NB4 (cell line): ENCODE measurements at regions not wholly inside any gene's neighbourhood (a gene's known extent, or its start where the extent isn't known, plus 50 kb on each side); places are given as distances from the start of the nearest gene placed in this dataset.

Experiments used
- DNase-seq: peaks from one replicate; pipeline ENCODE4 v3.0.0; 2010; ENCODE audit warnings: low read depth
- H3K4me3 ChIP-seq: one replicate; pipeline ENCODE4 v1.5.1; 2011; ENCODE audit warnings: mild to moderate bottlenecking, low read depth, low read length, moderate library complexity
- MYC ChIP-seq: IDR thresholded peaks from 2 replicates; pipeline ENCODE4 v1.6.1; 2011; ENCODE audit warnings: low read depth, low read length
- POLR2A ChIP-seq: IDR thresholded peaks from 2 replicates; pipeline ENCODE4 v1.6.1; 2011; ENCODE audit warnings: mild to moderate bottlenecking; ENCODE audit not compliant: insufficient read length; ENCODE audit errors: extremely low read depth
- TF ChIP-seq, protein P1 (sequence below): IDR thresholded peaks from 2 replicates; pipeline ENCODE4 v1.6.1; 2011; ENCODE audit warnings: low read depth, low read length
- TF ChIP-seq, protein P2 (sequence below): IDR thresholded peaks from one replicate; pipeline ENCODE4 v1.5.1; 2012; ENCODE audit warnings: low read depth, low read length

DNA sequence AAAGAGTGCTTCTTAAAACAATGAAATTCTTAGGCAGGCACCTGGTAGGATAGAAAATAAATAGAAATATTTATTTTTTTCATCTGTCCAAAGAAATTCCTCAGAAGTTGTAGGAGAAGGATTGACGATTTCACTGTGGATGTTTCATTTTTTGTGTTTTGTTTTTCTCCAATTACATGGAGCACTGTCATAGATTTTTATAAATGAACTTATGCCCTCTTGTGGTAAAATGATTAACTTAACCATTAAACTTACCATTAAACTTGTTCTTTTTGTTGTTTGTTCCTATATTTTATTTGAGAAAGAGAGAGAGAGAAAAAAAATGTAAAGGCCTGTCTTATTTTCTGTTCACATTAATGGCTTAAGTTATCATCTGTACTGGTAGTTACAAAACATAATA is 339.2 kb downstream of the PRR16 start:
- DNase-seq, result peak; percentile 2
- no peak for TF ChIP-seq POLR2A
- TF ChIP-seq MYC, result no peak
- TF ChIP-seq, protein P1, sequence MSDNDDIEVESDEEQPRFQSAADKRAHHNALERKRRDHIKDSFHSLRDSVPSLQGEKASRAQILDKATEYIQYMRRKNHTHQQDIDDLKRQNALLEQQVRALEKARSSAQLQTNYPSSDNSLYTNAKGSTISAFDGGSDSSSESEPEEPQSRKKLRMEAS, result no peak
- TF ChIP-seq, protein P2, sequence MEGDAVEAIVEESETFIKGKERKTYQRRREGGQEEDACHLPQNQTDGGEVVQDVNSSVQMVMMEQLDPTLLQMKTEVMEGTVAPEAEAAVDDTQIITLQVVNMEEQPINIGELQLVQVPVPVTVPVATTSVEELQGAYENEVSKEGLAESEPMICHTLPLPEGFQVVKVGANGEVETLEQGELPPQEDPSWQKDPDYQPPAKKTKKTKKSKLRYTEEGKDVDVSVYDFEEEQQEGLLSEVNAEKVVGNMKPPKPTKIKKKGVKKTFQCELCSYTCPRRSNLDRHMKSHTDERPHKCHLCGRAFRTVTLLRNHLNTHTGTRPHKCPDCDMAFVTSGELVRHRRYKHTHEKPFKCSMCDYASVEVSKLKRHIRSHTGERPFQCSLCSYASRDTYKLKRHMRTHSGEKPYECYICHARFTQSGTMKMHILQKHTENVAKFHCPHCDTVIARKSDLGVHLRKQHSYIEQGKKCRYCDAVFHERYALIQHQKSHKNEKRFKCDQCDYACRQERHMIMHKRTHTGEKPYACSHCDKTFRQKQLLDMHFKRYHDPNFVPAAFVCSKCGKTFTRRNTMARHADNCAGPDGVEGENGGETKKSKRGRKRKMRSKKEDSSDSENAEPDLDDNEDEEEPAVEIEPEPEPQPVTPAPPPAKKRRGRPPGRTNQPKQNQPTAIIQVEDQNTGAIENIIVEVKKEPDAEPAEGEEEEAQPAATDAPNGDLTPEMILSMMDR, result no peak
- H3K4me3 ChIP-seq, result no peak overlapping the region

DNA sequence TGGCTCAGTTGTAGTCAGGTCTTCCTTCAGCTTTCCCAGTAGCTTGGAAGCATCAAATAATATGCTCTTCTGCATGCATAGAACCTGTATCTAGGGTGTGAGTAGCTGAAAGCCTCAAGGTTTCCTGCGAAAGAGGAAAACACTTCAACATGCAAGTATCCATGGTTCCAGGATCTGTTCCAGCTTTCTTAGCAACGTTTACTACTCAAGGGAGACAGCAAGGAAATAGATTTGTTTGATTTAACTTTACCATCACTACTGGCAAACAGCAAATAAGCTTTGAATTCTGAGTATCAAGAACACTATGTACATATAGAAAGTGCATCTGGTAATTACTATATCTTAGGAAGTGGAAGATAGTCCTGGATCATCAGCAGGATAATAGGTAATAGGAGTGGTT is 341.0 kb downstream of the PRR16 start:
- no peak for DNase-seq
- no peak for TF ChIP-seq MYC
- TF ChIP-seq, protein P2, result no peak
- TF ChIP-seq POLR2A, result no peak
- TF ChIP-seq, protein P1, result no peak
- no peak overlapping the region for H3K4me3 ChIP-seq

DNA sequence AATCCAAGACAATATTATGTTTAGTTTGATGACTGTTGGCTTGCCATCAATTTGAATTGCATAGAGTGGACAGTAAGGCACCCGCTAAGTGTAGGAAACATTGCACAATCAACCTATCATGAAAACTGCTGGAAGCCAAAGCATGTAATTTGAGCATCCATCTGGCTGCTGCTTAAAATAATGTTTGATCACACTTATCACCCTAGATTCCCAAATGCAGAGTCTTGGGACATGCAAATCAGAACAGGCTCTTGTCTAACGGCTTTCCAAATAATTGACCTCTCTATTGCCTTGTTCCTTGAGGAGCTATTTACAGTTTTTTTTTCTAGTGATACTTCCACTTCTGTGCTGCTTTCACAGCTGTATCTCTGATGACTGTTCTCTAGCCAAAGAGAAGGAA is 342.1 kb downstream of the PRR16 start:
- TF ChIP-seq, protein P2, result no peak
- TF ChIP-seq, protein P1, result no peak
- TF ChIP-seq MYC (no peak), POLR2A (no peak)
- H3K4me3 ChIP-seq, result no peak overlapping the region
- DNase-seq, result no peak

DNA sequence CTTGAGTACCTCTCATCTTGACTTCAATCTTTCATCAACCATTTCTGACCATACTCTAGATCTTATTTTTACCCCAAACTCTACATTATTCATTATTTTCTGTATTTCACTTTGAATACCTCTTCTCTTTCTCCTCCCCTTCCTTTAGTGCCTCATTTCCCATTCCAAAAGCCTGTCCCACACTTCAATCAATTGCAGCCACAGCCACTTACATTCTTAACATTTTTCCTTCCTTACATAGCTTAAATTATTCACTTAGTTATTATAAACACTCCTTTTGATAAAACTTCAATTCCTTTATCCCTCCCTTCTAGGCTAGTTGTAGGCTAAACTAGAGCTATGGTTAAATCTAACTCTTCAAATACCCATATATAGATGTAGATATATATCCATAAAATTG is 344.0 kb downstream of the PRR16 start:
- no peak overlapping the region for H3K4me3 ChIP-seq
- TF ChIP-seq, protein P2, result no peak
- TF ChIP-seq, protein P1, result no peak
- TF ChIP-seq MYC, result no peak
- TF ChIP-seq POLR2A, result no peak
- DNase-seq, result no peak

DNA sequence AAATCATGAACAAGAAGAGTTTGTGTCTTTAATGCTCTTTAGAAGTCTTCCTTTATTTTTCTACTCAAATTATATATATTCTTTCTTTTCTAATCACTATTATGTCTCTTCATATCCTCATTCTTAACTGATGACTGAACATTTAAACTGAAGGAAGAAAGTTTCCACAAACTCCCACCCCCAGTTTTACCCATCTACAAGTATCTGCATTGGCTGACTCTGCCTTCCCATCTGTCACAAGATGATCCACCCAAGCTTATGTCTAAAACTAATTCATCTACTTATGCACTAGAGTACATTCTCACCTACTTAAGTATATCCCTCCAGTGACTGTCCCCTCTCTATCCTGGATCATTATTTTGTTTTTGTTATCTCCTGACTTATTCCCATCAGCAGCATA is 344.5 kb downstream of the PRR16 start:
- no peak for DNase-seq
- TF ChIP-seq, protein P2, result no peak
- TF ChIP-seq MYC (no peak), POLR2A (no peak)
- TF ChIP-seq, protein P1, result no peak
- H3K4me3 ChIP-seq, result no peak overlapping the region

DNA sequence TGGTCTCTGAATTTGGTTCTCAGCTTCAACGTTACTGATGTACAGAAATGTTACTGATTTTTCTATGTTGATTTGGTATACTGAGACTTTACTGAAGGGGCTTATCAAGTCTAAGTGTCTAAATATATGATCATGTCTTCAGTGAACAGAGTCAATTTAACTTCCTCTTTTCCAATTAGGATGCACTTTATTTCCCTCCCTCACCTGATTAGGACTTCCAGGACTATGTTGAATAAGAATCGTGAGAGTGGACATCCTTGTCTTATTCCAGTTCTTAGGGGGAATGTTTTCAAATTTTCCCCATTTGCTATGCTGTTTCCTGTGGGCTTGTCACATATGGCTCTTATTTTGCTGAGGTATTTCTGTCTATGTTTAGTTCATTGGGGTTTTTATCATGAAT is 349.5 kb downstream of the PRR16 start:
- H3K4me3 ChIP-seq, result no peak overlapping the region
- DNase-seq, result no peak
- TF ChIP-seq MYC (no peak), POLR2A (no peak)
- TF ChIP-seq, protein P2, result no peak
- TF ChIP-seq, protein P1, result no peak
